ENCODE measurements at regions not wholly inside any gene's neighbourhood (a gene's known extent, or its start where the extent isn't known, plus 50 kb on each side); places are given as distances from the start of the nearest gene placed in this dataset.

- TF ChIP-seq CTCF (IDR thresholded peaks at IDR 0.05; ENCODE audit: extremely low read depth in 1 of 2, insufficient read depth in 1 of 2, low read depth in 1 of 2, low read length in 2 of 2) (no peak), MYC (IDR thresholded peaks at IDR 0.05; ENCODE audit: low read depth, low read length) (no peak), POLR2AphosphoS5 (IDR thresholded peaks at IDR 0.05; ENCODE audit: insufficient read depth, low read depth, low read length) (no peak), GATA2 (IDR thresholded peaks at IDR 0.05; ENCODE audit: insufficient read depth, insufficient read length, low read depth, low read length) (no peak), POLR2A (IDR thresholded peaks at IDR 0.05; ENCODE audit: low read depth, low read length) (no peak), FOS (IDR thresholded peaks at IDR 0.05; ENCODE audit: borderline replicate concordance, insufficient read depth, low read length) (no peak)
Observed at GRCh38 chr16:48446534-48446920, 61.3 kb upstream of the SIAH1 start.

Measured in endothelial cell of umbilical vein (primary cell).